Germinal center (tissue), 1 donor: ENCODE measurements at regions not wholly inside any gene's neighbourhood (a gene's known extent, or its start where the extent isn't known, plus 50 kb on each side); places are given as distances from the start of the nearest gene placed in this dataset.
"Not testable (repeated sequence)": the region's sequence is repeated elsewhere in the genome, so short reads cannot be mapped to it uniquely, and the experiment has no call there.

Experiments
- DNase-seq: peaks from one replicate; pipeline ENCODE4 v3.0.0; 2012; ENCODE audit warnings: mixed read lengths, low spot score

DNA sequence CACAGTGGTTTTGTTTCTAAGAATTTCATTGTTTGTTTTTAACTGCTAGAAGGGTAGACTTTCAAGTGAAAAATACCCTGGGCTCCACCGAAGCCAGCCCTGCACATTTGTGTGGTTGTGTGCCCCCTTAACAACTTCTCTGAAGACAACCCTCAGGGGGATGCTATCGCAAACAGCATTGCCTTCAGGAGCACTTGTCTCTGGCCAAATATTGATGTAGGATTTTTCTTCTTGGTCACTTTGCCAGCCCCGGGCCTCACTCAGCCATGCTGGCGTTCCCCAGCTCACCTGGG is 69.2 kb upstream of the SERP2 start:
- no peak for DNase-seq

GRCh38 chr13:44305286-44305685 is 68.3 kb upstream of the SERP2 start:
- DNase-seq, result no peak

DNA sequence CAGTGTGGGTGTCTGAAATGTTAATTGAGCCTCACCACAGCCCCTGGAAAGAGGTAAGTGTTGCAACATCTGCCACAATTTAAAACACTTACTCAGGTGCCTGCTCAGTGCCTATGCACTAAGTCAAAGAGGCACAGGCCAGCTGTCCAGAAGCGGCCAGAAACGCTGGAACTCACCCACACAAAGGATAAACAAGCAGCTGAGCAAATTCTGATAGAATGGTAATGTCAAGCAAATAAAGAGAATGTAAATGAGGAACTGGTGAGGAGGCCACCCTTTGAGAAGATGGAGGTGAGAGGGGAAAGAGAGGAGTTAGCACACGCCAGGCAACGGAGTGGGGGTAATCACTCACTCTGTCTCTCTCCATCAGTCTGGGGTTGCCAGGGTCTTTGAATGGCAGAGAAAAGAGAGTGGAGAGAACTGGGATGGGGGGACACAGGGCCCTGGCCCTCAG is 67.7 kb upstream of the SERP2 start:
- DNase-seq, result no peak

- DNase-seq, result no peak
Measured at GRCh38 chr13:44306371-44307192, 67.0 kb upstream of the SERP2 start.

GRCh38 chr13:44307255-44307654 is 66.4 kb upstream of the SERP2 start:
- no peak for DNase-seq

GRCh38 chr13:44307844-44308243 is 65.8 kb upstream of the SERP2 start:
- DNase-seq, result no peak

DNA sequence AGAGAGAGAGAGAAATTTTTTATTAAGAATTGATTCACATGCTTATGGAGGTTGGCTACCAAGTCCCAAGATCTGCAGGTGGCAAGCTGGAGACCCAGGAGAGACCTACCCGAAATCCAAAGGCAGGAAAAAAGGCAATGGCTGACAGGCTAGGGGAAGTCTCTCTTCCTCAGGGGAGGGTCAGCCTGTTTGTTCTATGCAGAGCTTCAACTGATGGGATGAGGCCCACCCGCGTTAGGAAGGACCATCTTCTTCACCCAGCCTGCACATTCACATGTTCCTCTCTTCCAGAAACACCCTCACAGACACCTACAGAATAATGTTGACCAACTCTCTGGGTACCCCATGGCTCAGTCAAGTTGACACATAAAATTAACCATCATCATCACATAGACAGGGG is 65.3 kb upstream of the SERP2 start:
- no peak for DNase-seq

DNA sequence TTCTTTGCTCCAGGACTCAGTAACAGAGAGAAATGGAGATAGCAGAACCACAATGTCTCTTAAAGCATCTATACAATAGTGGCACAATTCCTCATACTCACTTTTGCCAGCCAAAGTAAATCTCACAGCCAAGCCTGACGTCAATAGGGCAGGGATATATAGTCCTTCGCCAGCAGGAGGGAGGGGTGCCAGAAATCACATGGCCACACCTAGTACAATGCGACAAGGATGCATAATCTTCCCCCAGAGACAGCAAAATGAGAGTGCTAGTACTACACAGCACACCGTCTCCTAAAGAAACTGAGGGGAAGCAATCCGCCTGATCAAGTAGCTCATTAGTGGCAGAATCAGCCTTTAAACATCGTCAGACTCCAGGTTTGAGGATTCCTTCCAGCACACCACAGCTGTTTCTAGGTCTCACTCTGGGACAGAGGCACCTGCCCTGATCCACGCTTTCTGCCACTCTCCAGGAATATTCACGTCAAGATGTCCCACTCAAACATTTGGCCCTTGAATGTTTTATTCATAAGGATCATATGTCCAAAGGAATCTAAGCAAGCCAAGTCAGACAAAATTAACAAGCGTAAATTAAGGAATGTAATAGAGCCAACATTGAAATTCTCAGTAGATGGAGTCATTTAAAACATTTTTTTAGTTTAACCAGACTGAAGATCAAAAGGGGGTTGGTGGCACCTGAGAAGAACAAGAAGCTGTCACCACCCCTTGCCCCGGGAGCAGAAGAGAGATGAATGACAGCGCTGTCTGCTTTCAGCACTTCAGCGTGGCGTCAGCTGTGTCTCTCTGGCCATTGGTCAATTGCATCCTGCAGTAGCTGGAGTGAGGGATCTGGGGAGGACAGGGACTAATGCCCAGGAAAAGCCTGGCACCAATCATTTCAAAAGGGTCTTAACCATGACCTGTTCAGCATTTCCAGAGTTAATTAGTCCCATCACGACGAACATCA is 63.5 kb upstream of the SERP2 start:
- no peak for DNase-seq

GRCh38 chr13:44311011-44311780 is 62.4 kb upstream of the SERP2 start:
- no peak for DNase-seq

DNA sequence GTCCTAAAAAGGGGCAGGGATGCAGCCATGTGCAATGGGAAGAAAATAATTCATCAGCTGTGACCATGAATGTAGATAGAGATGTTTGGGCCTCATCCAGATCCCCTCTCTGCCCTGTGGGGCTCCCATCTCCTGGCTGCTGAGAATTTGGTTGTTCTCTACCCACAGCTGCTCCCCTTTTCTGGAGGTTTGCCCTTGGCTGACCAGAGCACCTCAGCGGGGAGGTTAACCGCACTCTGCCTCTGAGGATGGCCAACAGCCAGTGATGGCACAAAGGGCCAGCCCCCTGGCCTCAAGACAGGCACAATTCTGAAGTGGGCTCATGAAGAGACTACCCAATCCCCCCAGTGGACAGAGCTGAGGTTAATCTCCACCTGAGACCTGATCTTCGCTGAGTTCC is 61.5 kb upstream of the SERP2 start:
- no peak for DNase-seq

DNA sequence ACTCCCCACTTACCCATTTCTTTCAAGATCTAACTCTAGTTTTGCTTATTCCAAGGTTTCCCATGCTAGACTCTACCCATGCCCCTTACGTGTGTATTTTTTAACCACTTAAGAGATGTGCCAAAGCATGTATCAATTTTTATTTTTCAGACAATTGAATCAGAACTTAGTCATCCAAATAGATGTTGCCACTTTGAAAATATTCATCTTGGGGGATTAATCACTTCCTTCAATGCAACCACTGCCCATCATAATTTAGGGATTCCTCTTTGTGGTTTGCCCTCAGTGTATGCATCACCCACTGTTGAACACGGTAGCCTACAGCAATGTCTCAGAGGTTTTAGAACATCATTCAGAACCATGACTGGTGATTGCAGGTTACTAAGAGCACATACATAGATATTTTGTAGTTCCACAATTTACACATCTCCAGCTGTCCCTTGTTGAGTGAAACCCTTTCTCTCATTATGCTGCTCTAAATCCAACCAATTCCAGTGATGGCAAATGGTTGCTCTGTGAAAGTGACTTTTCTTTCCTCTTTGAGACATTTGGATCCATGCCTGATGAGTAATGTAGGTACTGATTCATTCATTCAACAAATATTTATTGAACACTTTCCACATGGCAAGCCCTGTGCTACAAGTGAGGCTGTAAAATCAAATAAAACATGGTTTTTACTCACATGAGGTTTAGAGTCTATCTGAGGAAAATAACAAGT is 60.6 kb upstream of the SERP2 start:
- DNase-seq, result no peak

DNA sequence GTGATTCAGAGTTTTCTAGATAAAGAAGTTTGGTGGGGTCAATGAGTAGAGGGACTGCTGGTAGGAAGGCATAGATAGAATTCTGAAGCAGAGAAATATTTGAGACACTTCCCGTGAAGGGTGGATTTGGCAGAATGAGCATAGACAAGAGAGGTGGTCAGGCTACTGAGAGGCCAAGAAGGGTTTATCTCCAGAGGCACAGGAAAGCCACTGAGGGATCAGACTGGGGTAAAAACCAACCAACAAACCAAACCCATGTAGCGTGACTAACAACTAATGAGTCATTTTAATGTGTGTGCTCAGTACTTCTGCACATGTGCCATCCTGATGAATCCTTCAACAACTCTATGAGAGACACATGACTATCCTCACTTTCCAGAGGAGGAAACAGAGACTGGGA is 60.0 kb upstream of the SERP2 start:
- DNase-seq, result no peak

GRCh38 chr13:44314160-44314559 is 59.5 kb upstream of the SERP2 start:
- DNase-seq, result not testable (repeated sequence)

GRCh38 chr13:44317752-44318151 is 55.9 kb upstream of the SERP2 start:
- DNase-seq, result no peak

DNA sequence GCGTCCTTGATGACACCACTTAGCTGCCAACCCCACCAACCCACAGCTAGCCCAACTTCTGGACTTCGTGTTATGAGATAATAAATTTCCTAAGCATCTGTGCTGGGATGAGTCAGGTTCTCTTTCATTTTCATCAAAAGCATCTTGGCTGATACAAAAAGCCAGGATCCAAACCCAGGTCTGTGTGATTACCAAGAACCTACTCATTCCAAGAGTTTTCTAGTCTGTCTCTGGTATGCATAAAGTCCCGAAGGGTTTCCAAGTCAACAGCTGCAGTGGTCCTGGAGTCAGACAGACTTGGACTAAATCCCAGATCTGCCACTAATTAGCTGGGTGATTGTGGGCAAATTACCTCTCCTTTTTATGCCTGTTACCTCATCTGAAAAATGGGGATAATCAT is 55.5 kb upstream of the SERP2 start:
- DNase-seq, result no peak

- no peak for DNase-seq
Measured at GRCh38 chr13:44320611-44321010, 53.0 kb upstream of the SERP2 start.

- DNase-seq, result no peak
Measured at GRCh38 chr13:44321961-44322360, 51.7 kb upstream of the SERP2 start.

- no peak for DNase-seq
Measured at GRCh38 chr13:44322928-44323327, 50.7 kb upstream of the SERP2 start.

DNA sequence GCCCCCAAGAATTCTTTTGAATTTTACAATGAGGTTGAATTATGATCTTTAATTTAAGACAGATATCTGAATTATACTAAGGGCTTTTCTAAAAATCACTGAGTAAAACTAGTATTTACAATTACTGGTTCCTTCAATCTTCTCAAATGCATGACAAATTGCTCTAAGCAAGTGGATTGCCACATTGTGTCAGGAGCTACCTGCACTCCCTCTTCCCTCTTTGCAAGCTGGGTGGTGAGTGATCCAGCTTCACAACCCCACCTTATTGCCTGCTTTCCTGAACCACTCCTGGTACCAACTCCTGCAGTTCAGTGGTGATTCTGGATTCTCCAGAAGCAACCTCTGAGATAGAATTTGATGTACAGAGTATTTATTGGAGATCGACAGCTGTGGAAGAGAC is 49.9 kb upstream of the SERP2 start:
- no peak for DNase-seq
